Smooth muscle cell (in vitro differentiated cells): ENCODE measurements at regions not wholly inside any gene's neighbourhood (a gene's known extent, or its start where the extent isn't known, plus 50 kb on each side); places are given as distances from the start of the nearest gene placed in this dataset.

Experiments used
- DNase-seq: peaks from one replicate; lab custom pipeline; 2025; ENCODE audit not compliant: unreplicated experiment; lab: John Stamatoyannopoulos, UW
- H2AFZ ChIP-seq: fragments of 200-600 bp; sonication (generic); 2 replicates; pipeline ENCODE4 v1.6.0; 2016; ENCODE audit warnings: antibody characterized with exemption, low read depth, mild to moderate bottlenecking
- H3F3A ChIP-seq: fragments of 200-600 bp; sonication (generic); 2 replicates; pipeline ENCODE4 v1.6.0; 2017; ENCODE audit warnings: antibody characterized with exemption, low read depth
- H3K27ac ChIP-seq: fragments of 200-600 bp; sonication (generic); 2 replicates; pipeline ENCODE4 v1.5.1; 2016; ENCODE audit warnings: low read depth, mild to moderate bottlenecking
- H3K27me3 ChIP-seq: fragments of 200-600 bp; sonication (generic); 2 replicates; pipeline ENCODE4 v1.6.1; 2016; ENCODE audit warnings: low read depth, mild to moderate bottlenecking
- H3K36me3 ChIP-seq: fragments of 200-600 bp; sonication (generic); 2 replicates; pipeline ENCODE4 v1.5.1; 2016; ENCODE audit warnings: low read depth
- H3K4me1 ChIP-seq: fragments of 200-600 bp; sonication (generic); 2 replicates; pipeline ENCODE4 v1.5.1; 2016; ENCODE audit warnings: low read depth
- H3K4me2 ChIP-seq: fragments of 200-600 bp; sonication (generic); 2 replicates; pipeline ENCODE4 v1.6.0; 2016; ENCODE audit warnings: mild to moderate bottlenecking
- H3K4me3 ChIP-seq: fragments of 200-600 bp; sonication (generic); 2 replicates; pipeline ENCODE4 v1.5.1; 2016; ENCODE audit warnings: mild to moderate bottlenecking
- H3K79me2 ChIP-seq: fragments of 200-600 bp; sonication (generic); 2 replicates; pipeline ENCODE4 v1.6.0; 2016; ENCODE audit warnings: low read depth, mild to moderate bottlenecking
- H3K9ac ChIP-seq: fragments of 200-600 bp; sonication (generic); 2 replicates; pipeline ENCODE4 v1.6.0; 2016; ENCODE audit warnings: low read depth
- H3K9me3 ChIP-seq: fragments of 200-600 bp; sonication (generic); replicated peaks from 2 replicates; pipeline ENCODE4 v1.5.1; 2016; ENCODE audit warnings: low read depth
- H4K20me1 ChIP-seq: fragments of 200-600 bp; sonication (generic); 2 replicates; pipeline ENCODE4 v1.6.0; 2016; ENCODE audit warnings: low read depth
- CTCF ChIP-seq: fragments of 200-600 bp; sonication (generic); IDR thresholded peaks from 2 replicates; pipeline ENCODE4 v1.5.1; 2017; ENCODE audit warnings: borderline replicate concordance, mild to moderate bottlenecking, antibody characterized with exemption; ENCODE audit not compliant: insufficient read depth, poor library complexity, severe bottlenecking
- WGBS: methylation state at CpG from one replicate; pipeline ENCODE4 v1.1.7; 2016; ENCODE audit warnings: low lambda C conversion rate; 5-methylcytosine and 5-hydroxymethylcytosine counted together

- Histone ChIP-seq H3K9me3 (no peaks in the 10 kb centered on the region), H3K4me2 (no peak overlapping the region), H3K27me3 (no peaks in the 10 kb centered on the region), H4K20me1 (no peaks in the 10 kb centered on the region), H3F3A (no peaks in the 10 kb centered on the region), H3K4me1 (no peaks in the 10 kb centered on the region), H3K9ac (no peak overlapping the region), H3K4me3 (no peak overlapping the region), H3K36me3 (no peaks in the 10 kb centered on the region), H3K27ac (no peak overlapping the region), H2AFZ (no peak overlapping the region), H3K79me2 (no peaks in the 10 kb centered on the region)
- TF ChIP-seq CTCF = no peak
- no peak for DNase-seq
- WGBS = 88% methylated on average over 2 of the region's 2 CpGs
These were observed 141.5 kb upstream of the SVIL start for GRCh38 chr10:29776246-29776645.

DNA sequence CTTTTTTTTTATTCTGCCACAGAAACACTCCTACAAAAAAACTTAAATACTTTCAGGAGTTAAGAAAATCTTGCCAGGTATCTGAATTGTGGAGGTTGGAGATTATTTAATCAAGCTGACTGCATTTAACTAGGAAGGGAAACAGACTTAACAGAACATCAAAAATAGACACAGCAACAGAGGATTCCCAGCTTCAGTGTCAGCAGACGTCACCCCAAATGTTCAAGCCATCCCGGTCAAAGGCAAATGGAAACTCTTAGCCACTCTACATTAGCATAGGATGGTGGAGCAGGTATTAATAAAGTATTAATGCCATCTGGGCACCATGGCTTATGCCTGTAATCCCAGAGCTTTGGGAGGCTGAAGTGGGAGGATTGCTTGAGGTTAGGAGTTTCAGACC, 139.7 kb upstream of the SVIL start:
- WGBS = 84% methylated on average over 2 of the region's 2 CpGs
- Histone ChIP-seq H3F3A (no peaks in the 10 kb centered on the region), H3K9ac (no peak overlapping the region), H3K79me2 (no peaks in the 10 kb centered on the region), H3K4me1 (no peaks in the 10 kb centered on the region), H3K36me3 (no peaks in the 10 kb centered on the region), H2AFZ (no peak overlapping the region), H3K27ac (no peak overlapping the region), H3K27me3 (no peaks in the 10 kb centered on the region), H3K9me3 (no peaks in the 10 kb centered on the region), H3K4me3 (no peak overlapping the region), H3K4me2 (no peak overlapping the region), H4K20me1 (no peaks in the 10 kb centered on the region)
- TF ChIP-seq CTCF = no peak
- no peak for DNase-seq

DNA sequence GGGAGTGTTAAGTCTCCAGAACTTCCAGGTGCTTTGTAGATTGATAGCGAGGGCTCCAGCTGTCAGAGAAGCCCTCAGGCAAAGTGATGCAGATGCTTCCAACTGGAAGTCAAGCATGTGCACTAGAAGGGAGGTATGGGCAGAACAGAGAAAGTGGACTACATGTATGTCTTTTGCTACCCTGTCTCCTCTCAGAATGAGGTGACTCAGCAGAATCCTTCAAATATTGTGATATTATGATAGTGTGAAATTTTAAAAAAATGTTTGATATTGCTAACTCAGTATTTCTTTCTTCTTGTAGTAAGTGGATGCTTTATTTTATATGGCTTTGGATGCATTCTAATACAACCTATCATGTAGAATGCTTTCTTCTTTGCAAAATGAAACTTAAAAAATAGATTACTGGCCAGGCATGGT, 138.9 kb upstream of the SVIL start:
- Histone ChIP-seq H3K27me3 (no peaks in the 10 kb centered on the region), H3F3A (no peaks in the 10 kb centered on the region), H3K27ac (no peak overlapping the region), H3K4me1 (no peaks in the 10 kb centered on the region), H3K36me3 (no peaks in the 10 kb centered on the region), H4K20me1 (no peaks in the 10 kb centered on the region), H3K9ac (no peak overlapping the region), H2AFZ (no peak overlapping the region), H3K4me3 (no peak overlapping the region), H3K79me2 (no peaks in the 10 kb centered on the region), H3K4me2 (no peak overlapping the region), H3K9me3 (no peaks in the 10 kb centered on the region)
- WGBS = 75% methylated on average over 1 of the region's 1 CpG
- no peak for DNase-seq
- no peak for TF ChIP-seq CTCF

GRCh38 chr10:29772403-29772802, 137.6 kb upstream of the SVIL start:
- Histone ChIP-seq H3K4me1 (no peaks in the 10 kb centered on the region), H3K27ac (no peak overlapping the region), H2AFZ (no peak overlapping the region), H4K20me1 (no peaks in the 10 kb centered on the region), H3K36me3 (no peaks in the 10 kb centered on the region), H3K9ac (no peak overlapping the region), H3K9me3 (no peaks in the 10 kb centered on the region), H3K27me3 (no peaks in the 10 kb centered on the region), H3F3A (no peaks in the 10 kb centered on the region), H3K79me2 (no peaks in the 10 kb centered on the region), H3K4me2 (no peak overlapping the region), H3K4me3 (no peak overlapping the region)
- TF ChIP-seq CTCF = no peak
- 91% methylated on average over 5 of the region's 5 CpGs for WGBS
- no peak for DNase-seq
